Karpas-422 (cell line): ENCODE measurements at regions not wholly inside any gene's neighbourhood (a gene's known extent, or its start where the extent isn't known, plus 50 kb on each side); places are given as distances from the start of the nearest gene placed in this dataset.

Source experiments
- DNase-seq: peaks from one replicate; pipeline ENCODE4 v3.0.0-alpha.2; 2015
- H2AFZ ChIP-seq: fragments of 200-600 bp; sonication (generic); 2 replicates; pipeline ENCODE4 v1.6.1; 2014; ENCODE audit warnings: antibody characterized with exemption, low read length, mixed read lengths
- H3K27ac ChIP-seq: fragments of 200-600 bp; sonication (generic); 2 replicates; pipeline ENCODE4 v1.5.1; 2014; ENCODE audit warnings: mild to moderate bottlenecking, low read length, moderate library complexity
- H3K27me3 ChIP-seq: fragments of 200-600 bp; sonication (generic); 2 replicates; pipeline ENCODE4 v1.6.1; 2014; ENCODE audit warnings: low read length, mixed read lengths
- H3K36me3 ChIP-seq: fragments of 200-600 bp; sonication (generic); 2 replicates; pipeline ENCODE4 v1.6.1; 2014; ENCODE audit warnings: low read length, mixed read lengths; ENCODE audit not compliant: insufficient read depth
- H3K4me1 ChIP-seq: fragments of 200-600 bp; sonication (generic); 2 replicates; pipeline ENCODE4 v1.6.1; 2014; ENCODE audit warnings: mild to moderate bottlenecking, low read length, mixed read lengths
- H3K4me2 ChIP-seq: fragments of 200-600 bp; sonication (generic); 2 replicates; pipeline ENCODE4 v1.6.1; 2014; ENCODE audit warnings: low read length, low read depth, mild to moderate bottlenecking; ENCODE audit not compliant: poor library complexity, severe bottlenecking
- H3K4me3 ChIP-seq: fragments of 200-600 bp; sonication (generic); 2 replicates; pipeline ENCODE4 v1.5.1; 2014; ENCODE audit warnings: mild to moderate bottlenecking, antibody characterized with exemption, low read length, mixed read lengths
- H3K79me2 ChIP-seq: fragments of 200-600 bp; sonication (generic); 2 replicates; pipeline ENCODE4 v1.6.1; 2014; ENCODE audit warnings: mild to moderate bottlenecking, low read length, mixed read lengths
- H3K9ac ChIP-seq: fragments of 200-600 bp; sonication (generic); 2 replicates; pipeline ENCODE4 v1.6.0; 2014; ENCODE audit warnings: low read length
- H3K9me2 ChIP-seq: fragments of 200-600 bp; sonication (generic), shearing (Covaris generic); replicated peaks from 2 replicates; pipeline ENCODE4 v1.6.0; 2014; ENCODE audit warnings: mild to moderate bottlenecking, low read length, moderate library complexity; ENCODE audit not compliant: insufficient read depth
- H3K9me3 ChIP-seq: fragments of 300-700, 200-600 bp; sonication (generic); 2 replicates; pipeline ENCODE4 v1.6.1; 2014; ENCODE audit warnings: low read length, mixed read lengths
- H4K20me1 ChIP-seq: fragments of 200-600 bp; sonication (generic); 2 replicates; pipeline ENCODE4 v1.6.1; 2014; ENCODE audit warnings: mild to moderate bottlenecking, antibody characterized with exemption, low read length, low read depth; ENCODE audit not compliant: insufficient read depth

DNA sequence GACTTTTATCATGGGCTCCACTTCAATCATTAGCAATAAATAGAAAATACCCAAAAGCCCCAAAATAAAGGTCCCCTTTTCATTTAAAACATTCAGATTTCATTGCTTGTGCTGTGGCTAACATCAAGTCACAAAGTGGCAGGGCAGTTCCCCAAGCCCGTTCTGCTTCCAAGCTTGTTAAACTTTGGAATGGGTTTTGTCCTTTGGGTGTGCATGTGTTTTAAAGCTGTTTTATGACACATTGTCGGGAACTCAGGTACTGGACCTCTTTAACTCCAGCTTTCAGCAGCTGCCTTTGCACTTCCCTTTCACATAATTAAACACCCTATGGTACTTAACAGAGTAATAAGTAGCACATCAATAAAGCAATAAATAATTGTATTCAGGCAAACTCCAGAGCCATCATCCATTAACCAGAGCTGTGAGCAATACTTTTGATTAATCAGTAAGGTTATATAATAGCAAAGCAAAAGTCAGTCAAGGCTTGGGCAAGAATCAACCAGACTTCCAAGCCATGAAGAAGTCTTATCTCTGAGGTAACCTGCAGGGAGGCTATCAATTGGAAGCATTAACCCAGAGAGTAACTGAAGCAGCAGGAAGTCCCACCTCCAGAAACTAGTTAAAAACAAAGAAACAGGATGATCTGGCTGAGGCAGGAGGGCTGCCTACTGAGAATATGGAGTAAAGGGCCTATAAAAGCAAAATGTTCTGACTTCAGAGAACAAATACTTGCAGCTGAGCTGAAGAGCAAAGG, 56.1 kb upstream of the ARID5B start:
- no peaks in the 10 kb centered on the region for H3K9me3 ChIP-seq
- no peak overlapping the region for H3K27ac ChIP-seq
- no peak for DNase-seq
- H3K27me3 ChIP-seq = no peaks in the 10 kb centered on the region
- no peaks in the 10 kb centered on the region for H3K36me3 ChIP-seq
- no peaks in the 10 kb centered on the region for H3K79me2 ChIP-seq
- H2AFZ ChIP-seq = no peak overlapping the region
- no peaks in the 10 kb centered on the region for H3K9me2 ChIP-seq
- H3K4me3 ChIP-seq = no peak overlapping the region
- H4K20me1 ChIP-seq = no peaks in the 10 kb centered on the region
- no peaks in the 10 kb centered on the region for H3K4me1 ChIP-seq
- no peak overlapping the region for H3K4me2 ChIP-seq
- H3K9ac ChIP-seq = no peak overlapping the region

DNA sequence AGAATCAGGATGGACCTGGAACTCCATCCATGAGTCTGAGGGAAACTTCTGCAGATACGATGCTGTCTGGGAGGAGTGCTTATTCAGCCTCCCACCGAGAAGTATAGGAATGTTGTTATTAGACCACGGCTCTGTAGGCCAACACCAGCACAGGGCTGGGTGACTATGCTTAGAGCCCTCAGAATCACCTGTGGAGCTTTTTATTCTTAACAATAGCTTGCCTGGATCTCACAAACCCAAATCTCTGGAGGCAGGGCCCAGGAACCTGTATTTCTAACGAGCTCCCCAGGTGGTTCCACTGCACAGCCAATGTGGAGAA, 55.6 kb upstream of the ARID5B start:
- H3K79me2 ChIP-seq = no peaks in the 10 kb centered on the region
- H3K4me3 ChIP-seq = no peak overlapping the region
- no peak overlapping the region for H3K27ac ChIP-seq
- no peaks in the 10 kb centered on the region for H3K4me1 ChIP-seq
- no peak overlapping the region for H3K9ac ChIP-seq
- H3K9me3 ChIP-seq = no peaks in the 10 kb centered on the region
- no peaks in the 10 kb centered on the region for H4K20me1 ChIP-seq
- no peaks in the 10 kb centered on the region for H3K9me2 ChIP-seq
- no peaks in the 10 kb centered on the region for H3K27me3 ChIP-seq
- no peak overlapping the region for H3K4me2 ChIP-seq
- no peak for DNase-seq
- no peaks in the 10 kb centered on the region for H3K36me3 ChIP-seq
- H2AFZ ChIP-seq = no peak overlapping the region

DNA sequence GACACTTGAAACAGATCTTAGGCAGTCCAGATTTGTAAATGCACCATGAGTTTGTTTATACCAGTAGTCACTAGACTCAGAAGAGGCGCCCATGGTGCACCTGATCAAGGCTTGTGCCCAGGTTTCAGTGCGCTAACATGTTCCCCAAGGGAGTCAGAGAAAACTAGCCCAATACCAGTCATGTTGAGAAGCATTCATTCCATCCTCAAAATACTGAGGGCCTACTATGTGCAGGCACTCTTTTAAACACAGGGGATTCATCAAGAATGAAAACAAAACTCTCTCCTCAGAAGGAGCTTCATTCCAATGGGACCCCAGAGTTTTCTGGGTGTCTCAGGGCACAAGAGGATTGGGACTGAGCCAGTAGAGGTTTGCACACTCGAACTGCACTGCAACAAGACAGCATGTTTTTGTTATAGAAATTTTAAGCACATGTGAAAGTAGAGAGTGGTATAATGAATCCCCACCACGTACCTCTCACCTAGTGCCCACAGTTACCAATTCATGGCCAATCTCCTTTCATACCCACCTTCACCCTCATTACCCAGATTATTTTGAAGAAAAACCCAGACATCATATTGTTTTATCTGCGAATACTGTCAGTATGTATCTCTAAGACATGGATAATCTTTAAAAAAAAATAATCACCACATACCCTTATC, 55.0 kb upstream of the ARID5B start:
- Histone ChIP-seq H3K4me3 (no peak overlapping the region), H4K20me1 (no peaks in the 10 kb centered on the region), H3K4me1 (no peaks in the 10 kb centered on the region), H3K27ac (no peak overlapping the region), H3K36me3 (no peaks in the 10 kb centered on the region), H2AFZ (no peak overlapping the region), H3K27me3 (no peaks in the 10 kb centered on the region), H3K9me3 (no peaks in the 10 kb centered on the region), H3K9me2 (no peaks in the 10 kb centered on the region), H3K4me2 (no peak overlapping the region), H3K79me2 (no peaks in the 10 kb centered on the region), H3K9ac (no peak overlapping the region)
- no peak for DNase-seq

DNA sequence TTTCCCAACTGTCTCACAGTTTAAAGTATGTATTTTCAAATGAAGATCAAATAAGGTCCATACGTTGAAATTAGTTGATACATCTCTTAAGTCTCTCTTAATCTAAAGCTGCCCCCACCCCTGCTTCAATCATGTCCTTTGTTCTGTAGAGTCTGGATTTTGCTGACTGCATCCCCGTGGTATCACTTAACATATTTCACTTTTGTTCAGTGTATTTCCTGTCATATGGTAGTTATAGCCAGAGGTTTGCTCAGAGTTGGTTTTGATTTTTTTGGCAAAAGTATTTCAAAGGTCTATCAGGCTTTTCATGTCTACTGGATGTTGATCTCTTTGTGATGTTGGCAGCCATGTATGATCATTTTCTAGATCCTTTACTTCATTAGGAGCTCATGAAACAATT, 54.4 kb upstream of the ARID5B start:
- Histone ChIP-seq H3K9me3 (no peaks in the 10 kb centered on the region), H3K79me2 (no peaks in the 10 kb centered on the region), H3K4me2 (no peak overlapping the region), H3K9ac (no peak overlapping the region), H3K4me1 (no peaks in the 10 kb centered on the region), H4K20me1 (no peaks in the 10 kb centered on the region), H2AFZ (no peak overlapping the region), H3K4me3 (no peak overlapping the region), H3K27ac (no peak overlapping the region), H3K9me2 (no peaks in the 10 kb centered on the region), H3K27me3 (no peaks in the 10 kb centered on the region), H3K36me3 (no peaks in the 10 kb centered on the region)
- no peak for DNase-seq

DNA sequence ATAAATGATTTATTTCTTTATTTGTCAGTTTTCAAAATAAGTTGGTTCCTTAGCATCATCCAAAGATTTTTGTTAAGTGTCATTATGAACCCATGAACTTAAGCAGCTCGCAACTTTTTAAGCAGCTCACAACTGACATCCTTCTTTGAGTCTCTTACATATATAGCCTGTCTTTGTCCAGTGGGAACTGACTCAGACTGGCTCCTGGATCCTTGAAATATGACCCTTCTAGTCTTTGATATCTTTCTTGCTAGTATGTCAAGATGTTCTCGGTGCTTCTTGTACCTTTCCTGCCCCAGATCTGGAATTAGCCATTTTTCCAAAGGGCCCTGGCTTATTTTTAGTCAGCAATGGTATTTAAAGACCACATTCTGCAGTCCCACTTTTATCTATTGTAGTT, 53.9 kb upstream of the ARID5B start:
- H2AFZ ChIP-seq = no peak overlapping the region
- no peak for DNase-seq
- H3K79me2 ChIP-seq = no peaks in the 10 kb centered on the region
- H4K20me1 ChIP-seq = no peaks in the 10 kb centered on the region
- H3K9me3 ChIP-seq = no peaks in the 10 kb centered on the region
- no peak overlapping the region for H3K4me3 ChIP-seq
- no peaks in the 10 kb centered on the region for H3K9me2 ChIP-seq
- H3K4me2 ChIP-seq = no peak overlapping the region
- H3K27me3 ChIP-seq = no peaks in the 10 kb centered on the region
- no peaks in the 10 kb centered on the region for H3K4me1 ChIP-seq
- no peak overlapping the region for H3K27ac ChIP-seq
- no peaks in the 10 kb centered on the region for H3K36me3 ChIP-seq
- H3K9ac ChIP-seq = no peak overlapping the region

DNA sequence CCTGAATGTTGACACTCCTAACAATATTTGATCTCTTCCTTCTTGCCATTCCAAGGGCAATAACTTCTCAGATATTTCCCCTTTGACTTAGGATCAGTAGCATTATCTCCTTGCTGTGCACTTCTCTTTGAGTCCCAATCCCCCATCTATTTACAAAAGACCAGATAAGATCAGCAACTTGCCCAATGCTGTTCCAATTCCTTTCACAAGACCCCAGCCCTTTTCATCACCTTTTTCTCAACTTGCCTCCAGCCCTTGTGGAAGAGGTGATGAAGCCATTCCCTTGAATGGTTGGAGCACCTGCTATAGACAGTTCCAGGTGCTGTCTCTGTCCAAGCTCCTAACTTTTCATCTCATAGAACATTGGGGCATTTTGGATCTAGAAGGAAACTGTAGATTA, 51.1 kb upstream of the ARID5B start:
- Histone ChIP-seq H3K9me3 (no peaks in the 10 kb centered on the region), H2AFZ (no peak overlapping the region)

More for the DNA sequence above, 51.1 kb upstream of the ARID5B start:
- Histone ChIP-seq H3K4me2 (no peak overlapping the region), H3K27me3 (no peaks in the 10 kb centered on the region), H3K9ac (no peak overlapping the region), H3K36me3 (no peaks in the 10 kb centered on the region), H3K79me2 (no peaks in the 10 kb centered on the region), H3K9me2 (no peaks in the 10 kb centered on the region), H3K27ac (no peak overlapping the region), H3K4me1 (no peaks in the 10 kb centered on the region), H3K4me3 (no peak overlapping the region), H4K20me1 (no peaks in the 10 kb centered on the region)
- DNase-seq = no peak
